ENCODE measurements at regions not wholly inside any gene's neighbourhood (a gene's known extent, or its start where the extent isn't known, plus 50 kb on each side); places are given as distances from the start of the nearest gene placed in this dataset.

GRCh38 chr6:79864421-79864820 is 82.9 kb downstream of the ELOVL4 start:
- H3K4me3 ChIP-seq (ENCODE audit: low read depth in 1 of 2, low read length in 2 of 2): no peak overlapping the region
- WGBS, 2 donors: 38 to 42% methylated on average over 3 of the region's 3 CpGs
- H3K36me3 ChIP-seq (ENCODE audit: control insufficient read depth in 2 of 2, insufficient read depth in 2 of 2, low read length in 1 of 2): no peaks in the 10 kb centered on the region
- no peaks in the 10 kb centered on the region for H3K4me1 ChIP-seq (ENCODE audit: control insufficient read depth in 2 of 2, insufficient read depth in 2 of 2, low read length in 1 of 2)
- no peak overlapping the region for H3K27ac ChIP-seq (ENCODE audit: low read depth in 2 of 2, low read length in 1 of 2)
- H3K9me3 ChIP-seq (ENCODE audit: control insufficient read depth in 2 of 2, insufficient read depth in 1 of 2, low read depth in 1 of 2, low read length in 1 of 2): no peaks in the 10 kb centered on the region
- no peaks in the 10 kb centered on the region for H3K27me3 ChIP-seq (ENCODE audit: control insufficient read depth in 1 of 2, insufficient read depth in 2 of 2, low read length in 2 of 2)

GRCh38 chr6:79864001-79864400 is 83.4 kb downstream of the ELOVL4 start:
- Histone ChIP-seq H3K27me3 (ENCODE audit: control insufficient read depth in 1 of 2, insufficient read depth in 2 of 2, low read length in 2 of 2) (no peaks in the 10 kb centered on the region), H3K9me3 (ENCODE audit: control insufficient read depth in 2 of 2, insufficient read depth in 1 of 2, low read depth in 1 of 2, low read length in 1 of 2) (no peaks in the 10 kb centered on the region), H3K4me3 (ENCODE audit: low read depth in 1 of 2, low read length in 2 of 2) (no peak overlapping the region), H3K27ac (ENCODE audit: low read depth in 2 of 2, low read length in 1 of 2) (no peak overlapping the region), H3K4me1 (ENCODE audit: control insufficient read depth in 2 of 2, insufficient read depth in 2 of 2, low read length in 1 of 2) (no peaks in the 10 kb centered on the region), H3K36me3 (ENCODE audit: control insufficient read depth in 2 of 2, insufficient read depth in 2 of 2, low read length in 1 of 2) (no peaks in the 10 kb centered on the region)
- WGBS, 2 donors: 38 to 54% methylated on average over 1 of the region's 1 CpG

GRCh38 chr6:79863566-79863965 is 83.8 kb downstream of the ELOVL4 start:
- Histone ChIP-seq H3K27ac (ENCODE audit: low read depth in 2 of 2, low read length in 1 of 2) (no peak overlapping the region), H3K4me3 (ENCODE audit: low read depth in 1 of 2, low read length in 2 of 2) (no peak overlapping the region), H3K36me3 (ENCODE audit: control insufficient read depth in 2 of 2, insufficient read depth in 2 of 2, low read length in 1 of 2) (no peaks in the 10 kb centered on the region), H3K9me3 (ENCODE audit: control insufficient read depth in 2 of 2, insufficient read depth in 1 of 2, low read depth in 1 of 2, low read length in 1 of 2) (no peaks in the 10 kb centered on the region), H3K27me3 (ENCODE audit: control insufficient read depth in 1 of 2, insufficient read depth in 2 of 2, low read length in 2 of 2) (no peaks in the 10 kb centered on the region), H3K4me1 (ENCODE audit: control insufficient read depth in 2 of 2, insufficient read depth in 2 of 2, low read length in 1 of 2) (no peaks in the 10 kb centered on the region)
- WGBS, 2 donors: 80% methylated on average over 1 of the region's 1 CpG

GRCh38 chr6:79862711-79863110 is 84.6 kb downstream of the ELOVL4 start:
- Histone ChIP-seq H3K4me1 (ENCODE audit: control insufficient read depth in 2 of 2, insufficient read depth in 2 of 2, low read length in 1 of 2) (no peaks in the 10 kb centered on the region), H3K9me3 (ENCODE audit: control insufficient read depth in 2 of 2, insufficient read depth in 1 of 2, low read depth in 1 of 2, low read length in 1 of 2) (no peaks in the 10 kb centered on the region), H3K27me3 (ENCODE audit: control insufficient read depth in 1 of 2, insufficient read depth in 2 of 2, low read length in 2 of 2) (no peaks in the 10 kb centered on the region), H3K4me3 (ENCODE audit: low read depth in 1 of 2, low read length in 2 of 2) (no peak overlapping the region), H3K27ac (ENCODE audit: low read depth in 2 of 2, low read length in 1 of 2) (no peak overlapping the region), H3K36me3 (ENCODE audit: control insufficient read depth in 2 of 2, insufficient read depth in 2 of 2, low read length in 1 of 2) (no peaks in the 10 kb centered on the region)
- WGBS, 2 donors: 68 to 71% methylated on average over 1 of the region's 1 CpG

- H3K4me1 ChIP-seq (ENCODE audit: control insufficient read depth in 2 of 2, insufficient read depth in 2 of 2, low read length in 1 of 2): no peaks in the 10 kb centered on the region
- no peak overlapping the region for H3K4me3 ChIP-seq (ENCODE audit: low read depth in 1 of 2, low read length in 2 of 2)
- H3K27ac ChIP-seq (ENCODE audit: low read depth in 2 of 2, low read length in 1 of 2): no peak overlapping the region
- no peaks in the 10 kb centered on the region for H3K36me3 ChIP-seq (ENCODE audit: control insufficient read depth in 2 of 2, insufficient read depth in 2 of 2, low read length in 1 of 2)
- H3K9me3 ChIP-seq (ENCODE audit: control insufficient read depth in 2 of 2, insufficient read depth in 1 of 2, low read depth in 1 of 2, low read length in 1 of 2): no peaks in the 10 kb centered on the region
- 75 to 81% methylated on average over 3 of the region's 3 CpGs for WGBS, 2 donors
- H3K27me3 ChIP-seq (ENCODE audit: control insufficient read depth in 1 of 2, insufficient read depth in 2 of 2, low read length in 2 of 2): no peaks in the 10 kb centered on the region
These were observed 85.2 kb downstream of the ELOVL4 start for GRCh38 chr6:79862126-79862525.

GRCh38 chr6:79861023-79861422 is 86.3 kb downstream of the ELOVL4 start:
- no peaks in the 10 kb centered on the region for H3K27me3 ChIP-seq (ENCODE audit: control insufficient read depth in 1 of 2, insufficient read depth in 2 of 2, low read length in 2 of 2)
- H3K9me3 ChIP-seq (ENCODE audit: control insufficient read depth in 2 of 2, insufficient read depth in 1 of 2, low read depth in 1 of 2, low read length in 1 of 2): no peaks in the 10 kb centered on the region
- WGBS, 2 donors: 68 to 76% methylated on average over 7 of the region's 7 CpGs
- no peaks in the 10 kb centered on the region for H3K4me1 ChIP-seq (ENCODE audit: control insufficient read depth in 2 of 2, insufficient read depth in 2 of 2, low read length in 1 of 2)
- no peak overlapping the region for H3K4me3 ChIP-seq (ENCODE audit: low read depth in 1 of 2, low read length in 2 of 2)
- H3K36me3 ChIP-seq (ENCODE audit: control insufficient read depth in 2 of 2, insufficient read depth in 2 of 2, low read length in 1 of 2): no peaks in the 10 kb centered on the region
- no peak overlapping the region for H3K27ac ChIP-seq (ENCODE audit: low read depth in 2 of 2, low read length in 1 of 2)

GRCh38 chr6:79847426-79847825 is 99.9 kb downstream of the ELOVL4 start:
- H3K4me3 ChIP-seq (ENCODE audit: low read depth in 1 of 2, low read length in 2 of 2): no peak overlapping the region
- H3K9me3 ChIP-seq (ENCODE audit: control insufficient read depth in 2 of 2, insufficient read depth in 1 of 2, low read depth in 1 of 2, low read length in 1 of 2): no peaks in the 10 kb centered on the region
- H3K36me3 ChIP-seq (ENCODE audit: control insufficient read depth in 2 of 2, insufficient read depth in 2 of 2, low read length in 1 of 2): no peaks in the 10 kb centered on the region
- WGBS, 2 donors: 90 to 96% methylated on average over 1 of the region's 1 CpG
- H3K4me1 ChIP-seq (ENCODE audit: control insufficient read depth in 2 of 2, insufficient read depth in 2 of 2, low read length in 1 of 2): no peaks in the 10 kb centered on the region
- no peak overlapping the region for H3K27ac ChIP-seq (ENCODE audit: low read depth in 2 of 2, low read length in 1 of 2)
- no peaks in the 10 kb centered on the region for H3K27me3 ChIP-seq (ENCODE audit: control insufficient read depth in 1 of 2, insufficient read depth in 2 of 2, low read length in 2 of 2)

- no peak overlapping the region for H3K27ac ChIP-seq (ENCODE audit: low read depth in 2 of 2, low read length in 1 of 2)
- no peaks in the 10 kb centered on the region for H3K36me3 ChIP-seq (ENCODE audit: control insufficient read depth in 2 of 2, insufficient read depth in 2 of 2, low read length in 1 of 2)
- H3K4me1 ChIP-seq (ENCODE audit: control insufficient read depth in 2 of 2, insufficient read depth in 2 of 2, low read length in 1 of 2): no peaks in the 10 kb centered on the region
- no peaks in the 10 kb centered on the region for H3K9me3 ChIP-seq (ENCODE audit: control insufficient read depth in 2 of 2, insufficient read depth in 1 of 2, low read depth in 1 of 2, low read length in 1 of 2)
- H3K4me3 ChIP-seq (ENCODE audit: low read depth in 1 of 2, low read length in 2 of 2): no peak overlapping the region
- 78 to 90% methylated on average over 3 of the region's 3 CpGs for WGBS, 2 donors
- H3K27me3 ChIP-seq (ENCODE audit: control insufficient read depth in 1 of 2, insufficient read depth in 2 of 2, low read length in 2 of 2): no peaks in the 10 kb centered on the region
These were observed 104.8 kb downstream of the ELOVL4 start for GRCh38 chr6:79842376-79843040.

GRCh38 chr6:79841577-79842375 is 105.6 kb downstream of the ELOVL4 start:
- H3K36me3 ChIP-seq (ENCODE audit: control insufficient read depth in 2 of 2, insufficient read depth in 2 of 2, low read length in 1 of 2): no peaks in the 10 kb centered on the region
- 61 to 67% methylated on average over 4 of the region's 4 CpGs for WGBS, 2 donors

GRCh38 chr6:79838851-79839250 is 108.5 kb downstream of the ELOVL4 start:
- Histone ChIP-seq H3K27me3 (ENCODE audit: control insufficient read depth in 1 of 2, insufficient read depth in 2 of 2, low read length in 2 of 2) (no peaks in the 10 kb centered on the region), H3K4me3 (ENCODE audit: low read depth in 1 of 2, low read length in 2 of 2) (no peak overlapping the region), H3K9me3 (ENCODE audit: control insufficient read depth in 2 of 2, insufficient read depth in 1 of 2, low read depth in 1 of 2, low read length in 1 of 2) (no peaks in the 10 kb centered on the region), H3K36me3 (ENCODE audit: control insufficient read depth in 2 of 2, insufficient read depth in 2 of 2, low read length in 1 of 2) (no peaks in the 10 kb centered on the region), H3K4me1 (ENCODE audit: control insufficient read depth in 2 of 2, insufficient read depth in 2 of 2, low read length in 1 of 2) (no peaks in the 10 kb centered on the region), H3K27ac (ENCODE audit: low read depth in 2 of 2, low read length in 1 of 2) (no peak overlapping the region)

More at GRCh38 chr6:79841577-79842375, 105.6 kb downstream of the ELOVL4 start:
- H3K4me1 ChIP-seq (ENCODE audit: control insufficient read depth in 2 of 2, insufficient read depth in 2 of 2, low read length in 1 of 2): no peaks in the 10 kb centered on the region
- H3K27me3 ChIP-seq (ENCODE audit: control insufficient read depth in 1 of 2, insufficient read depth in 2 of 2, low read length in 2 of 2): no peaks in the 10 kb centered on the region
- H3K4me3 ChIP-seq (ENCODE audit: low read depth in 1 of 2, low read length in 2 of 2): no peak overlapping the region
- H3K27ac ChIP-seq (ENCODE audit: low read depth in 2 of 2, low read length in 1 of 2): no peak overlapping the region
- no peaks in the 10 kb centered on the region for H3K9me3 ChIP-seq (ENCODE audit: control insufficient read depth in 2 of 2, insufficient read depth in 1 of 2, low read depth in 1 of 2, low read length in 1 of 2)

Data from esophagus (tissue), 2 donors.